HG02852 (cell line): ENCODE measurements at regions not wholly inside any gene's neighbourhood (a gene's known extent, or its start where the extent isn't known, plus 50 kb on each side); places are given as distances from the start of the nearest gene placed in this dataset.

ENCODE experiments used
- ATAC-seq: cut with Tn5 transposase; IDR thresholded peaks from one replicate; pipeline ENCODE4 v1.9.1; 2021; ENCODE audit warnings: mild to moderate bottlenecking, moderate library complexity; ENCODE audit not compliant: unreplicated experiment

DNA sequence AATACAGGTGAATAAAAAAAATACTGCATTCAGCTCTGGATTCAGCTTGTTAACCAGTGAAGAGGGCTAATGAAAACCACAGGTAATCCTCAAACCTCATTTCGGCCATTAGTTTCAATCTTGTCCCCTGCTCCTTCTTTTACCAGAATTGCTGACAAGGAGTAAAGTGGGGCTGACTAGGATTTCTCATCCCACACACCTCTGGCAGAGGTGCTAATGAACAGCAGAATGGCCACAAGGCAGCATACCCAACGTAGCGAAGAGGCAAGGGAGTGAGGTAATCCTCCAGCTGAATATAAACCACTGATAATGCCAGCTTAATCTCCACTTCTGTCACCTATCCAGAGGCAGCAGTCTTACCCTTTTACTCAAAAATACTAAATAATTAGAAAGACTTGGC is 248.8 kb upstream of the CDIN1 start:
- no peak for ATAC-seq

DNA sequence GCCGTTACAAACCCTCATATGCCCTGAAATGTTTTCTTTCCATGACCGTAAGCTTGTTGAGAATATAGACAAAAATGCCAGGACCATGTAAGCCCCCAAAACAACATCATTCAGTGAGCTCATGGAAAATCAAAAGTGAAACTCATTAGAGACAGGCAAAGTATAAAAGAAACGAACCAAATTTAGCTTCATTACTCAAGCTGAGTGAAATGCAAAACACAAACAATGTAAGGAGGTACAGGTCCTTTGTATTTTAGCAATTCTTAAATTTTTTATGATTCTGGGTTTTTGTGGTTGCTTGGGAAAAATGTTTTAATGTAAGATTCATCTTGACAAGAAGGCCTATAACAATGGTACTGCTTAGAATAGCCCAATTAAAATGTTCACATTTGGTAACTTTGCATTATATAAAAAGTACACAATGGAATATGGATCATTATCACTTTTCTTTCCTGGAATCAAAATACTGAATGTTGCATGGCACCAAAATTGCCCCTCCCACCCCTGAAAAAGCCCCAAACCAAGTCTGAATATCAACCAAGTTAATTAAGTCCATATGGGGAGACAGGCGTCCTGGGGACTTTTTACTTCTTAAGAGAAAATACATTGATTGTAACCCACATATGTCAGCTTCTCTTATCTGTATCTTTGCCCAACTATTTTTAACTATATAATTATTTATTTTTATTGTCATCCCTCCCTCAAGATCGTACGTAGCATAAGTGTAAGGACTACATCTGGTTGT is 247.7 kb upstream of the CDIN1 start:
- no peak for ATAC-seq

DNA sequence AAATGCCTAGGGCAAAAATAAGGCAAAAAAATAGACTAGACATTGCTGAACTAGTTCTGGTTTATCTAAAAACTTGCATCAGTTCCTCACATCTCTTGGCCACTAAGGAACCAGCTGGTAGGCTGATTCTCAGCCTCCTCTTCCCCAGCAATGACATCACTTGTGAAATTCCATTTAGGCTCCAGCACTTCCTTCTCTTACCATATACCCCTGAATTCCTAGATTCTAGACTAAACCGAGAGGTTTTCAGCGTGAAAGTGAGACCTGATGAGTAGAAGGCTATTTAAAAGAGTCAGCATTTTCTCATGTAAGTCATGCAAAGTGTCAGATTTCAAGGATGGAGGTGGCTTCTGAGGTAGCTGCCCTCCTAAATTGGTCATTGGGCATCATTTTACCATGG is 247.1 kb upstream of the CDIN1 start:
- no peak for ATAC-seq

DNA sequence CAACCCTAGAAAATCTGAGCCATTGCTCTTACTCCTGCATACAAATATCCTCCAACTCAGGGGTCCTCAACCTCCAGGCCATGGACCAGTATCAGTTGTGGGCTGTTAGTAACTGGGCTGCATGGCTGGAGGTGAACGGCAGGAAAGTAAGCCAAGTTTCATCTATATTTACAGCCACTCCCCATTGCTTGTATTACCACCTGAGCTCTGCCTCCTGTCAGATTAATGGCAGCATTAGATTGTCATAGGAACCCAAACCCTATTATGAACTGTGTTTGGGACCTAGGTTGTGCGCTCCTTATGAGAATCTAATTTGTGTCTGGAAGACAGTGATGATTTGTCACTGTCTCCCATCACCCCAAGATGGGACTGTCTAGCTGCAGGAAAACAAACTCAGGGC is 246.5 kb upstream of the CDIN1 start:
- no peak for ATAC-seq

DNA sequence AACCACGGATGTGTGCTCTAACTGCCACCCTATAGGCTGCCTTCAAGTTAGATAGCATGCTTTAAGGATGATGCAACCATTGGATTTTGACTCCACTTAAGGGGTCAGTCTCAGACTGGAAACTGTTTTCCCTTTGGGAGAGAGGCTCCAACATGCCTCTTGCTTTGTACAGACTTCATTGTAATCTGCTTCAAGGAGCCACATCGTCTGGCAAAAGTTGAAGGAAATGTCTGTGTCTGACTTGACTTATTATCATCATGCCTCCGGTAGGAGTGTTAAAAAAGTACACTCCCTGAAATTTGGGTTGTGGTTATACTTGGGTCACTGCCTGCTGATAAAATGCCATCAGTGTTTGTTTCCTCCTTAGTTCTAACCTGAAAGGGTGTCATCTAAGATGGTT is 245.4 kb upstream of the CDIN1 start:
- no peak for ATAC-seq

DNA sequence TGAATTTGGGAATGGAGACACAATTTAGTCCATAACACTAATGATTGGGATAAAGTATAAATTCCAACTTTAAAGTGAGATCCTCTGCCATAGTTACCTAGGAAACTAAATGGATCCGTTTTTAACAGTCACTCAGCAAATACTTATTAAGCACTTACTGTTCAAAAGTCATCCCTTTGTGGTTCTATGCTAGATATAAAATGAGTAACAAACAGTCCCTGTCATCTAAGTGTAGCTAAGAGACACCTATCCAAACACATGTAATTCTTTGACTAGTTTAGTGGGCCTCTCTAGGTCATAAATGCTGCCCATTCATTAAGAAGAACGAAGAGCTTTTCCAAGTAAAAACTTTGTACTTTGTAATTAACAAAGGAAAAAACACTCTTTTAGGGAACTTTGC is 244.2 kb upstream of the CDIN1 start:
- no peak for ATAC-seq

DNA sequence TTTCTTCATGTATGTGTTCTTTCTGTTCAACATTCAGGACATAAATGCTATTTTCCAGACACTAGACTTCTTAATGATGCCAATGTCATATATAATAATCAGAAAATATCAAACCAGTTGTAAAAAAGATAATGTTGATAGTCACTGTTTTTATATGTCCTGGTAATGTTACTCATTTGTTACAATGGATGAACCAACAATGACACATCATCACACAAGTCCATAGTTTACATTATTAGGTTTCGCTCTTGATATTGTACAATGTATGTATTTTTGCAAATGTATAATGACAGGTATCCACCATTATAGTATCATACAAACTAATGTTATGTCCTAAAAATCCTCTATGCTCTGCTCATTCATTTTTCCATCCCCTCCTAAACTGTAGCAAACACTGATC is 243.8 kb upstream of the CDIN1 start:
- ATAC-seq = no peak

DNA sequence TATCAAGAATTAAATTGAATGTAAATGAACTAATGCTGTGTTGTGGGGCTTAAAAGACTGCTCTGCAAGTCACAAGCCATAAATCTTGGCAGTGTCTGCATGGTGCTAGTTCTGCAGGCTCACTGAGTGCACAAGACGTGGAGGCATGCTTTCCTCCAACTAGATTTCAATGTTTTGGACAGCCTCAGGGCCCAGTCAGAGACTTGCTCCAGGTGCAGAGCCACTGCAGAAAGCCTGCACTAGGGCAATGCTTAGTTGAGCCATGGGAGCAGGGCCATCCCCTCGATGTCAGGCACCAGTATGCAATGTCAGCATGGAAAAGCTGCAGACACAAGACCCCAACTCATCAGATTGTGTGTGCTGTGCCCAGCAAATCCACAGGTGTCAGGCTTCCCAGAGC is 234.5 kb upstream of the CDIN1 start:
- no peak for ATAC-seq

DNA sequence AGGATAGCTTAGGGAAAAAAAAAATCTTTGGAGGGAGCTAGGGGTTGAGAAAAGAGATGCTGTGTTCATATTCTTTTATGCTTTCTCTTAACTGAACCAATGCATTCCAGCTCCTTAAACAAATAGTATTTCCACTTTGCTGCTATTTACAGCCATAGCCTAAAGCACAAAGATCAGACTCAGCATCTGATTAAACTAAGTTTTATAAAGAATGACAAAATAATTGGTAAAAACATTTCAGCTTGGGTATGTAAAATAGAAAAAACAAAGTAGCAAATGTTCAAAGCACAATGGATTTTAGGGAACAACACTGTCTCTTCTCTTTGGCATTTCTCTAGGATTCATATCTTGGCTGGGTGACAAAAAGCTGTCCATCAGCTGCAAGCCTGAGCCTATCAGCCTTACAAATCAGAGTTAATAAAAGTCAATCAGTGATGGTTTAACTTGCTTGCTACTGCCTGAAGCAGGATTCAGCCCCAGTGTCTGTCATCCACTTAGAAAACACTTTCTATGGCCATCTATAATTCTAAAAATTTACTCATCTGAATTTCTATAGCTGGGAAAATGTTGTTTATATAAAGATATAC is 232.1 kb upstream of the CDIN1 start:
- ATAC-seq = no peak

DNA sequence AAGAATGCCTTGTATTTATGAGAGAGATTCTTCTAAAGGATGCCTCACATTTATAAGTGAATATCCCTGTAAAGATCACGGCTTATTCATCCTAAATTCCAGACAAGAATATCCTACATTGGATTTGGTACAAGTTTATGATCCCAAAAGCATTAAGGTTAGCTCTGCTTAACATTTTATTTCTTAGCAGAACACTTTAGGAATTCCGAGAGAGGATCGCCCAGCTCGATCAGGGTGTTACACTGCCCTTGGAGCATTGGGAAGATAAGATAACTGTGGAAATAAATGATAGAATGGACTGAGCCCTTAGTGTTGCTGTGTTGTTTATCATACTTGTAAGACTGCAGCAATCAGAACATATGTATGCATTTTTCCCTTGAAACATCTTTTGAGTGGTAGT is 223.0 kb upstream of the CDIN1 start:
- ATAC-seq = no peak

DNA sequence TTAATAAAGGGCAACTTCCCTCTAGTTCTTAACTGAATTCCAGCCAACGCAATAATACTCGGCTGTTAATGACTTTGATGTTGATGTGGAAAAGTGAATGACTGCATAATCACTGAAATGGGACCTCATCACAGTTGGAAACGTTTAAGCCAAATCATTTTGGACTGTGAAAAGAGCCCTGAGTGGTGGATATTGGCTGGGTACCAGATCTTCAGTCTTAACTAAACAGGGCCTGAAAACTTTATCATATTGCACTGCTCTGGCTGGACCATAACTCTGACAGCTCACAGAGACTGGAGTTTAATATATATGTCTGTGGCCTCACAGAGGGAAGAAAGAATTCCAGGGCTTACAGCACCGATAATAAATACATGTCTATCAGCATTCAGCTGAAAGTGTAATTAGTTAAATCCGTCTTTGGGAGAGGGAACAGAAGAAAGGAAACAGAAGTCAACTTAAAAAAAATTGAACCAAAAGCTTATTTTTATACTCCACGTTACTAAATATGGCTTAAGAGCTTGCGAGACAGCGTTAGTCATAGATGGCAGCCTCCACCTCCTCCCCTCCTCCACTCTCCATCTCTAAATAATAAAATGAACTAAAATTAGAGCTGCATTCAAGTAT is 222.3 kb upstream of the CDIN1 start:
- no peak for ATAC-seq

DNA sequence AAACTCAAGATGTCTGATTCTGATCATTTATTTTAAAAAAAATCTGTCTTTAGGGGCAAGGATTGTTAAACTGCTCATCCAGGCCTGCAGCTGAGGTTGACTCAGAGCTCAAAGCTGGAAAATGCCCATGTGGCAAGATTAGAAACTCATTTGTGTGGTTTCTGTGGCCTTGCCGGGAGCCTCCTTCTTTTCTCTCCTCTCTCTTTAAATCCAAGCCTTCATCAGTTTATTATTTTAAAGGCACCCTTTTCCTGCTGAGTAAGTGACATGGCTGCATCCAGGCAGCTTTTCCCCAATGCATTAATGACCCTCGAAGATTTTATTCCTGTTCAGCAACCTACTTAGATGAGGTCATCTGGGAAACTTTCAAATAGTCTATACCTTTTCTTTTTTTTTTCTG is 221.3 kb upstream of the CDIN1 start:
- no peak for ATAC-seq

DNA sequence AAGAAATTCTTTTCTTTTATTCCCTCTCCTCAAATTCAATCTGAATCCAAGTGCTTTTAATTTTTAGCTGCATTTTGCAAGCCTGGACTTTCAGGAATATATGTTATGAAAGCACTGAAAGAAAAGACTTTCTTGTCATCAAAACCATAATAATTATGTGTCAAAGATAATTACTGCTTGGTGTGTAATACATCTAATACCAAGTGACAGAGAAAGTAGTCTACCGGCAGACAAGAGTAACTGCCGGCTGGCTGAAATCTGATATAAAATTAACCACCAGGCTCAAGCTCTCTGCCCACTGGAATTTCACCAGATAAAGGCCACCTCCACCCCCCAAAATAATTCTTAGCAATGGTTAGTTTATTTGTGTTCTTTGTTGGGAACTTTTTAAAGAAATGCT is 220.9 kb upstream of the CDIN1 start:
- ATAC-seq = no peak

DNA sequence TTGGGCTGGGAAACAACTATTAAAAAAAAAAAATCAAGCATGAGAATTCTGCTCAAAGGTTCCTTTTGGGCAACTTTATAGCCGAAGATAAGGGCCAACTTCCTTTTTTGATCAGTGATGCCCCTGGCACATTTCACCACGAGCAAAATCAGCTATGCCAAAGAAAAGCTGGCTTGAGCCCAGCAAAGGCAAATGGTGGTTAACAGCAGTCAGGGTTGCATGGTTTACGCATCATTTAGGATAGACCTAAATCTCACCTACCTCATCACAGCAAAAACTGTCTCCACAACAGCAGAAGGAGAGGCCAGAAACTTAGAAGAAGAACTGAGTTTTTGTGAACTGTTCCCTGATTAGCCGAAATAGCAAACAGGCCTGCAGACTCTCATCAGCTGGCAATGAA is 220.1 kb upstream of the CDIN1 start:
- ATAC-seq = no peak

DNA sequence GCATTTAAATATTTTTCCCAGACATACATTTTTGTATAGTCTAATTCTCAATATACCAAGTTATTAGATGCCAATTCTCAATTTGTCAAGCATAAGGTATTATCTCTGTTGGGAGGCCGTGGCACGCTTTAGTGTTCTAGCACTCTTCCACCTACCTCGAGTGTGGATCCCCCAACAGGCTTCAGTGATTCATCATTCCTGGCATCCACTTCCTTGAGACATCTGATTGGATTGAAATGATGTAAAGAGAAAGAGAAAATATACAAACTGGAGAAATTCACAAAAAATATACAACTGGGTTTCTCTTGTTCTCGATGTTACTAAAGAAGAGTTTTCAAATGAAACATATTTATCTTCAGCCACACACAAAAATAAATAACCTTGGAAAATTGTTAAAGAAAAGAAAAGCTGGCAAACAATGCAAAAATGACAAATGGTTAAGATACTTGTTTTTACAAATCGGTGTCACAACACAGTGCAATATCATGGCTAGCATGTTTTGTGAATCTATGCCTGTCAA is 218.0 kb upstream of the CDIN1 start:
- ATAC-seq = no peak

DNA sequence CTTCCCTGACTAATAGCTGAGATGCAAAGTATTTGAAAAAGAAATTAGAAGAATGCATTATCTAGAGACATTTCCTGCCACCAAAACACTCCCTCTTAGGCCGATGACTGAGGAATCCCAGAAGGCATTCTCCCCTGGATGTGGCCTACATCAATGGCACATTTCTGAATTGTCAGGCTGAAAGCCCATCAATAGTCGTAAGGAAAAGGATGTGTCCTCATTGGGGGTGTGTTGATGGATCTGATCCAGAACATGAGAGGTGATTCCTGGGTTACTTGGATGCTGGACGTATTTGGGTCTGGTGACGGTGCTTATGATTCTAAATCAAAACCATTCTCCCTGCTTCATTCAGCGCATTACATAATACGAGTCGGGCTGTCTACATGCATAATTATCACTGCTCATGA is 216.9 kb upstream of the CDIN1 start:
- ATAC-seq = no peak

DNA sequence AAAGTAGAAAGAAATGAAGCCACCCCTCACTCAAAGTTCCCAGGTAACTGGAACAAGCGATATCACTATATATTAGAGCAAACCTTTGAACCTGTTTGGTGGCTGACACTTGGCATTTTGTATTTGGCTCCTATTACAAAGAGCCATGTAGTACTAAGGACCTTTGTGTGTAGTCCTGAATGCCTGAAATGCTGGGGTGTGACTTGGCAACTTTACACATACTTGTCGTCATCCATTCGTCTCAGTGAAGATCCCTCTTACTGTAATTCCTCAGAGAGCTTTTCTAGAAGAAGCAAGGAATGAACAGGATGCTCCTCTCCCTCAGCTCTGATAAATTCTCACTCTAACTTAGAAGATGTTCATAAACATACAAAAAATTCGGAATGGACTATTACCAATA is 216.1 kb upstream of the CDIN1 start:
- no peak for ATAC-seq

DNA sequence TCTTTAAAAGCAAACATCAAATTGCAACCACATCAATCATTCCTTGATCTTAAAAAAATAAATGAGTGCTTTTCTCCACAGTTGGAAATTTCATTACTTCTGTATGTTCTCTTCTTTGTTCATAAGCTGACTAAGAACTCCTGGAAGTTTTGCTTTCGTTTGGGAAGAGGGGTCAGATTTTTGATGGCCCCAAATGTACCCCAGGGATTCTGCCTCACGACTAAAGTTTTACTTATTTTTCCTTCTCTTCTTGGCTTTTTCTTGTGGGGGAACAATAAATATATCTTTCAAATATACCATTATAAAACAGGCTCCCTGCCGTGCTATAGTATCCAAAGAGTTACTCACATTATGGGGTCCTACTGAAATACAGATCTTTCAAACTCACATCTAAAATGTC is 215.0 kb upstream of the CDIN1 start:
- ATAC-seq = no peak

DNA sequence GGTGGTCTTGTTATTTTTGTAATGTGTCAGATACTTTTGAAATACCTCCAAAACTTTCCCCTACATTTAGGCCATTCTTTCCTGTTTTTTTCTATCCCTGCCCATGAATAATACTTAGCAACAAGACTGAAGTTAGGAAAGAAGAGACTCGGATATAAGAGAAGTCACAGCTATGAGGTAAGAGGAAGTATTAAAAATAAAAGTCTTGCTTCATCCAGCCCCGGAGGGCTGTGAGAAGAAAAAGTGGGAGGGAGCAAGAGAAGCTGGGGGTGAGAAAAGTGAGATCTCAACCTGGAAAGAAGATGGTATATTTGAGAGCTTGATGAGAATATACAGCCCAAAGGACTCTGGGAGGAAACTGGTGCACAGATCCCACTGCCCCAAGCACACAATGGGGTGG is 213.5 kb upstream of the CDIN1 start:
- no peak for ATAC-seq

DNA sequence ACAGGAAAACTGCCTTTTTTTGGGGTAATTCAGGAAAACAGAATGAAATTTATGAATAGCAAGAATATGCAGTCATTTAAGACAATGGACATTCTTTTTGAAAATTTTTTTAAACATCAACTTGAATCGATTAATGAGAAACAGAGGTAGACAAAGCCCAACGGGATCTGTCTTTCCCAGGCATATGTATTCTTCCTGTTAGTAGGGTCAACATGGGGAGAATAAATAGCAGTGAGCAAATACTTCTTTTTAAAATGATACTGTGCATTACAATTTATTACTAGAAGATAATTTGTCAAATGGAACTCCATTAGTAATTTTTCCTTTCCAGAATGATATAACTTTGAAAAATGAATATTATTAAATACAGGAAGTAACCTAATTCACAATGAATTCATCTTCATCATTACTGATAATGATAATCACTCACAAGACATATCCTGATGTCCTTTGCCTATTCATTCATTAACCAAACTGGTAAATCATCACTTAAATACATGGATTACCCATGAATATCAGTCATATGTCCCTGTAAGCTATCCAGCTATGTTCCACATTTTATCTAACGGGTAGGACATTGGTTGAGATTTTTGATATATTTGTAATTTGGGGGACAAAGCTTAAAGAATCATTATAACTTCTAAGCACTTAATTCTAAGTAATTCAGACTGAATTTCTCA is 209.2 kb upstream of the CDIN1 start:
- no peak for ATAC-seq

DNA sequence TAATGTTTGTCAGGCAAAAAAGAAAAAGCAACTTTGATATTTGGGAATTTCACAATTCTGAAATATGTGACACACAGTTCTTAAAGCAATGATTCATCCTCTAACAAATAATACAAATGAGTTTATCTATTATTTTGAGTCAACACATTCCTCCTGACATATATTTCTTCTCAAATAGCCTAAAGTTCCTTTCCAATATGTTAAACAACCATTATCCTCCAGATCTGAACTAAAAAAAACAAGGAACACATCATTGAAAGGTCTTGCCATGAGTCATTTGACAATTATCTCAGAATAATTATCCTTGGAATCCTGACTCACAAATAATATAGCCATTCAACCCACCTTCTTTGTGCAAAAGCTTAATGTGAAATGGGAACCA is 208.7 kb upstream of the CDIN1 start:
- no peak for ATAC-seq

DNA sequence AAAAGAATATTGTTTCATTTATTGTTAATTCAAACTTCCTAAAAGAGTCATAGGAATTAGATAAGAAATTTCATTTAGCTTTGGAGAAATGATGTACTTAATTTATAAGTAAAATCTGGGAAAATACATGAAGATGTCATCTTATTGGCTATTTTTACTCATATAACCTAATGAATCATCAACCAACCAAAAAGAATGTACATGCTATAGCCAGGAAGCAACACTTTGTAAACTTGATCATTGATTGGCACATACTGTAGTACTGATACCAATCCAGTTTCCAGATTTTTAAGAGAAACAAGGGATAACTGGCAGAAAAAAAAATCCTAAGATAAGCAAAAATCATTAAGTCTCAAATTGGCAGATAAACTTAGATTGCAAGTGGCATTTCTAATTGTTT is 207.9 kb upstream of the CDIN1 start:
- no peak for ATAC-seq
